GM21723 (cell line): ENCODE measurements at regions not wholly inside any gene's neighbourhood (a gene's known extent, or its start where the extent isn't known, plus 50 kb on each side); places are given as distances from the start of the nearest gene placed in this dataset.

Source experiments
- ATAC-seq: cut with Tn5 transposase; IDR thresholded peaks from one replicate; pipeline ENCODE4 v1.9.1; 2021; ENCODE audit warnings: mild to moderate bottlenecking, moderate library complexity; ENCODE audit not compliant: unreplicated experiment

GRCh38 chr12:124434354-124434753 lies 133.1 kb downstream of the NCOR2 start:
- ATAC-seq: no peak

GRCh38 chr12:124433879-124434278 lies 133.5 kb downstream of the NCOR2 start:
- no peak for ATAC-seq

GRCh38 chr12:124433147-124433874 lies 134.1 kb downstream of the NCOR2 start:
- ATAC-seq: no peak

GRCh38 chr12:124432376-124432775 lies 135.0 kb downstream of the NCOR2 start:
- ATAC-seq: no peak

GRCh38 chr12:124431971-124432370 lies 135.4 kb downstream of the NCOR2 start:
- ATAC-seq: no peak

GRCh38 chr12:124430491-124430890 lies 135.6 kb downstream of the RFLNA start:
- ATAC-seq: no peak

- ATAC-seq: no peak
Measured at GRCh38 chr12:124429535-124429934, 134.6 kb downstream of the RFLNA start.

GRCh38 chr12:124428792-124429281 lies 133.9 kb downstream of the RFLNA start:
- ATAC-seq: no peak

- no peak for ATAC-seq
Measured at GRCh38 chr12:124428136-124428791, 133.4 kb downstream of the RFLNA start.

GRCh38 chr12:124426594-124427555 lies 132.0 kb downstream of the RFLNA start:
- no peak for ATAC-seq

GRCh38 chr12:124425667-124426066 lies 130.8 kb downstream of the RFLNA start:
- no peak for ATAC-seq

- ATAC-seq: no peak
Measured at GRCh38 chr12:124424516-124424905, 129.6 kb downstream of the RFLNA start.

GRCh38 chr12:124423761-124424515 lies 129.0 kb downstream of the RFLNA start:
- no peak for ATAC-seq

- no peak for ATAC-seq
Measured at GRCh38 chr12:124422570-124423523, 128.0 kb downstream of the RFLNA start.

GRCh38 chr12:124422142-124422569 lies 127.3 kb downstream of the RFLNA start:
- ATAC-seq: no peak

- no peak for ATAC-seq
Measured at GRCh38 chr12:124420996-124421674, 126.2 kb downstream of the RFLNA start.

GRCh38 chr12:124420041-124420995 lies 125.4 kb downstream of the RFLNA start:
- no peak for ATAC-seq
